Tibial nerve (tissue), 3 donors: ENCODE measurements at regions not wholly inside any gene's neighbourhood (a gene's known extent, or its start where the extent isn't known, plus 50 kb on each side); places are given as distances from the start of the nearest gene placed in this dataset.

ENCODE experiments used
- CTCF ChIP-seq, 5 experiments: fragments of 200-600 bp in 3 of 5; fragments of 450-650 bp in 2 of 5; sonication (generic) in 3 of 5; IDR thresholded peaks; one replicate each; pipeline ENCODE4 v1.5.1; 2016 to 2019; ENCODE audit warnings: antibody characterized with exemption in 5 of 5, mild to moderate bottlenecking in 3 of 5, moderate library complexity in 2 of 5
- POLR2A ChIP-seq, 2 donors: fragments of 450-650 bp; IDR thresholded peaks; one replicate each; pipeline ENCODE4 v1.6.1; 2017; ENCODE audit warnings: antibody characterized with exemption in 2 of 2, mild to moderate bottlenecking in 2 of 2, moderate library complexity in 2 of 2

GRCh38 chr3:28700728-28701127 lies 352.1 kb upstream of the AZI2 start:
- TF ChIP-seq CTCF (IDR thresholded peaks at IDR 0.05) = no peak
- TF ChIP-seq POLR2A (IDR thresholded peaks at IDR 0.05) = no peak
